ENCODE measurements at regions not wholly inside any gene's neighbourhood (a gene's known extent, or its start where the extent isn't known, plus 50 kb on each side); places are given as distances from the start of the nearest gene placed in this dataset.

GRCh38 chr13:43978688-43979087 is 99.0 kb downstream of the LACC1 start:
- Histone ChIP-seq H4K20me1 (replicated peaks; ENCODE audit: insufficient read depth) (no peaks in the 10 kb centered on the region), H3K4me2 (no peak overlapping the region), H3F3A (replicated peaks; ENCODE audit: low read depth) (no peaks in the 10 kb centered on the region), H3K4me3 (no peak overlapping the region), H3K9me2 (ENCODE audit: insufficient read depth) (peaks cover 12% of the 10 kb centered on the region; the same call in 1 of the 2 replicates), H2AFZ (no peak overlapping the region), H3K27ac (ENCODE audit: low read depth) (no peak overlapping the region), H3K4me1 (ENCODE audit: insufficient read depth) (no peaks in the 10 kb centered on the region), H3K27me3 (ENCODE audit: insufficient read depth) (0 out of 2 replicates have a peak, but pooled peaks cover 6% of the 10 kb centered on the region), H3K36me3 (ENCODE audit: insufficient read depth) (no peaks in the 10 kb centered on the region), H3K79me2 (replicated peaks; ENCODE audit: insufficient read depth) (no peaks in the 10 kb centered on the region)
- Mint-ChIP-seq H3K4me1 (peaks cover 6% of the 10 kb centered on the region), H3K36me3 (ENCODE audit: low read depth) (peaks cover 4% of the 10 kb centered on the region; the same call in 2 of the 3 replicates), H3K27ac (no peak overlapping the region), H3K4me3 (no peak overlapping the region), H3K9me3 (peaks cover 15% of the 10 kb centered on the region), H3K27me3 (ENCODE audit: insufficient read depth, low read depth, poor library complexity) (no peaks in the 10 kb centered on the region)
- TF ChIP-seq ZNF331 (CRISPR knock-in tag; IDR thresholded peaks at IDR 0.05; ENCODE audit: low read depth): no peak
- TF ChIP-seq POLR2AphosphoS5 (IDR thresholded peaks at IDR 0.05; ENCODE audit: low read depth): no peak
- TF ChIP-seq NANOG (IDR thresholded peaks at IDR 0.05; ENCODE audit: borderline replicate concordance): no peak
- TF ChIP-seq JUNB (IDR thresholded peaks at IDR 0.05; ENCODE audit: unreplicated experiment): no peak
- no peak for TF ChIP-seq STAT1 (IDR thresholded peaks at IDR 0.05; ENCODE audit: unreplicated experiment)
- no peak for TF ChIP-seq ZNF114 (CRISPR knock-in tag; IDR thresholded peaks at IDR 0.05)
- TF ChIP-seq EZH2 (IDR thresholded peaks at IDR 0.05; ENCODE audit: low read depth, unreplicated experiment): no peak
- no peak for TF ChIP-seq ETS1 (IDR thresholded peaks at IDR 0.05)
- no peak for TF ChIP-seq ZNF462 (CRISPR knock-in tag; IDR thresholded peaks at IDR 0.05)
- no peak for TF ChIP-seq CREB1 (CRISPR knock-in tag; IDR thresholded peaks at IDR 0.05; ENCODE audit: low read depth)
- TF ChIP-seq REST (IDR thresholded peaks at IDR 0.05; ENCODE audit: unreplicated experiment): no peak
- ATAC-seq: no peak
- DNase-seq (ENCODE audit: low spot score): no peak
